ENCODE measurements at regions not wholly inside any gene's neighbourhood (a gene's known extent, or its start where the extent isn't known, plus 50 kb on each side); places are given as distances from the start of the nearest gene placed in this dataset.

DNA sequence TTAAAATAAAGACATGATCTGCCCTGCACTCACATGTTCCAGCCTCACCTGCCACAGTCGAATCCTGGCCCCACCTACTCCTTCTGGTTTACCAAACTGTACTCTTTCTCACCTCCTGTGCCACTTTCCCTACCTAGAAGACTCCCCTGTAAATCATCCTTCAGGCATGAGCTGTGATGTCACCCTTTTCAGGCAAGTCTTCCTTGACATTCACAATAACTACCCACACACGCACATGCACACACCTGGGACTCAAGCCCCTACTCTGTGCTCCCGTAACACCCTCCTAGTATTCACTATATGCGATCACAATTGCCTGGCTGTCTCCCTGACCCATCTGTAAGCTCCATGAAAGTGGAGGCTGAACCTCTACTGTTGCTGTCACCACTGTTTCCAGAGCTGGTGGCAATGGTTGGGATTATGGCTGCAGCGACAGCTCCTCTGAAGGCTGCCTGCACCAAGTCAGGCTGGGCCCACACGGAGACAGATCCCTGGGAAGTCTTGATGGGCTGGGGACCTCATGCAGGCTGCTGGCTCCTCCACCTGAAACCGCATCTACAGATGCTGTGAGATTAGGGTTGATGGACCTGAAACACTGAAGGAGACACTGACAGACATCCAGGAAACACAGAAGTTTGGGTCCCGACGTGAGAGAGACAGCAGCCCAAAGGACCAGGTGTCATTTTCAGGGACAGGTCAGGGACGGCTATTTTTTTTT is 611.1 kb downstream of the UQCRFS1 start:
- TF ChIP-seq, protein P1, sequence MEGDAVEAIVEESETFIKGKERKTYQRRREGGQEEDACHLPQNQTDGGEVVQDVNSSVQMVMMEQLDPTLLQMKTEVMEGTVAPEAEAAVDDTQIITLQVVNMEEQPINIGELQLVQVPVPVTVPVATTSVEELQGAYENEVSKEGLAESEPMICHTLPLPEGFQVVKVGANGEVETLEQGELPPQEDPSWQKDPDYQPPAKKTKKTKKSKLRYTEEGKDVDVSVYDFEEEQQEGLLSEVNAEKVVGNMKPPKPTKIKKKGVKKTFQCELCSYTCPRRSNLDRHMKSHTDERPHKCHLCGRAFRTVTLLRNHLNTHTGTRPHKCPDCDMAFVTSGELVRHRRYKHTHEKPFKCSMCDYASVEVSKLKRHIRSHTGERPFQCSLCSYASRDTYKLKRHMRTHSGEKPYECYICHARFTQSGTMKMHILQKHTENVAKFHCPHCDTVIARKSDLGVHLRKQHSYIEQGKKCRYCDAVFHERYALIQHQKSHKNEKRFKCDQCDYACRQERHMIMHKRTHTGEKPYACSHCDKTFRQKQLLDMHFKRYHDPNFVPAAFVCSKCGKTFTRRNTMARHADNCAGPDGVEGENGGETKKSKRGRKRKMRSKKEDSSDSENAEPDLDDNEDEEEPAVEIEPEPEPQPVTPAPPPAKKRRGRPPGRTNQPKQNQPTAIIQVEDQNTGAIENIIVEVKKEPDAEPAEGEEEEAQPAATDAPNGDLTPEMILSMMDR (IDR thresholded peaks at IDR 0.05): no peak
- TF ChIP-seq EP300 (IDR thresholded peaks at IDR 0.05) (no peak), POLR2AphosphoS5 (IDR thresholded peaks at IDR 0.05) (no peak)

Measured in sigmoid colon (tissue), 4 donors.